NCI-H345 (cell line): ENCODE measurements at regions not wholly inside any gene's neighbourhood (a gene's known extent, or its start where the extent isn't known, plus 50 kb on each side); places are given as distances from the start of the nearest gene placed in this dataset.

ENCODE experiments used
- DNase-seq: peaks from one replicate; lab custom pipeline; 2025; lab: John Stamatoyannopoulos, UW

DNA sequence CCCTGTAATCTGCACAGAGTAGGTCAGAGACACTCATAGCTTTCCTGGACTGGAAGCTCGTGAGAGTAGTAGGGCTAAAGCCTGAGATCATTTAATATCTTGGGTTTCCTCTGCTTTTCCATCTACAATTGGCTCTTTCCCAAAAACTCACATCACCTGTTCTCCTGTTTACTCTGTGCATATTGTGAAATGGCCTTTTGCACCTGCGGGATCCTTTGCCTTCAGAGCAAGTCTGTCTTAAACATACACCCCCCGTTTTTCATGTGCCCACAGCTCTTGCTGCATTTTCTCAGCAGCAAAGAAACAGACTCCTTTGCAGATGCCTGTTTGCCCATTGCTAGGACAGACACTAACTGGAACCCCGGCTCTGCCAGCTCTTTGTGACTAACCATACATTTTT, 608.3 kb upstream of the PCDH10 start:
- peak; percentile 68 for DNase-seq

DNA sequence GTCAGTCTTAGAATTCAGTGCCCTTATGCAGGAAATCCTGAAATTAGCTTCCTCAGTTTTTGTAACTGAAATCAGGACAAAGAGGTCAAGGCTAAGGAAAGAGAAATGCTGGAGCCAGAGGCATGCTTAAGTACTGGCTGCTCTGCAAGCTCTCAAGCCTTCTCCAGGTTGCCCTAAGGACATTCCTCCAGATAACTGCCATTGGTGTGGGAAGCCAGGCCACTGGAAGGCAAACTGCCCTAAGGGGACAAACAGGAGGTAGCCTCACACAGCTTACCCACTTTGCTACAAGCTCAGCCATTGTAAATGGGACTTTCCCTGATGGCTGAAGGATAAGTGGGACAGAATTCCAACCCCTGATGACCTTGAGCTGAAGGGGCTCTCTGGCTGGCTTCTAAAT, 606.9 kb upstream of the PCDH10 start:
- no peak for DNase-seq

- no peak for DNase-seq
Measured at GRCh38 chr4:132548463-132548862, 600.6 kb upstream of the PCDH10 start.

- no peak for DNase-seq
Measured at GRCh38 chr4:132556316-132556715, 592.8 kb upstream of the PCDH10 start.

GRCh38 chr4:132557660-132558059, 591.4 kb upstream of the PCDH10 start:
- DNase-seq, result no peak

- DNase-seq, result no peak
Measured at GRCh38 chr4:132564920-132565319, 584.2 kb upstream of the PCDH10 start.

DNA sequence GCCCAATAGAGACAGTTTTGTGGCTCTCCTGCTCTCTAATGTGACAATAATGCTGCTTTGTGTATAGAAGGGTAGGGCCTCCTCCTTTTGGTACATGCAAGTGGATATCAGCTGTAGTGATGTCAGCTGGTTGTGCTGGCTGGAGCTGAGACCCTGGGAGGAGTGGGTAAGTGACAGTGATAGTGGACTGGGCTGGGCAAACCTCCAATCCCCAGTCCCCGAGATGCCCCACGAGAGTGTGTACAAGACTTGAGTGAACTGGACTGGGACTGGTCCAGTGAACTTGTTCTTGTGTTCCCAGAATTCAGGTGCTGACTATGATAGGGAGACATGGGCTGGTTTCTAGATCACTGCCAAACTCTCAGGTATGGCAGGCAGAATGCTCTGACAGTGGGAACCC, 583.6 kb upstream of the PCDH10 start:
- no peak for DNase-seq

- DNase-seq, result no peak
Measured at GRCh38 chr4:132572210-132572609, 576.9 kb upstream of the PCDH10 start.

DNA sequence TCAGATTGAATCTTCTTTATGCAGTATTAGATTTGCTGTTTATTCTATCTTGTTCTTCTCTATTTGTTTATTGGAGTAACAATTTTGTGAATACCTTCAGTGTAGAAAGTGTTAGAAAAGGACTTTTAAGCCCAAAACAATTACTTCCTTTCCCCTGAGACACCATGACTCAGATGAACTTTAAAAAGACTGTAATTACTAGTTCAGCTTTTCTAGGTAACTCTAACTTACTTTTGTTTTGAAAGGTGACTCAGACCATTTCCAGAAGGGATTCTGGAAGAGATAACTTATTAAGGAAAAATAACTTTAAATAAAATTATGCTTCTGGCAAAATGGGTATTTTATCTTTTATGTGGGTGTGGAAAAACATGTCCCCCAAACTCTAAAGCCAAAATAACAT, 561.5 kb upstream of the PCDH10 start:
- DNase-seq, result no peak

DNA sequence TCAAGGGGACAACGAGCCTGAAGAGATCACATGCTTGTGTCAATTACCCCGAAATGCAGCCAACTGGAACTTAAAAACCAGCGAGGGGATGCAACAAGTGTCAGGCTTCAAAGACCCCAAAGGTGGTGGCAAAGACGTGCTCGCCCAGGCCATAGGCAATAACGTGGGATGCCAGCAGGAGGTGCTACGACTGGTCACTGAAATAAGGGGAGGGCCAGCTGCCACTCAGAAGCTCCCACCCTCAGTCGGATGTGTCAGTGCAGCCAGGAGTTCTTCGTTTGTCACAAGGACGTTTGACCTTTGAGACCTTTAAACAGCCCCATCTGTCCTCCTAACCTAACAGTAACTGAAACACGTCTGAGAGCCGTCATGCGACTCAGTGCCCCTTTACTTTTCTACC, 556.8 kb upstream of the PCDH10 start:
- DNase-seq, result no peak

GRCh38 chr4:132592850-132593249, 556.2 kb upstream of the PCDH10 start:
- DNase-seq, result no peak

- no peak for DNase-seq
Measured at GRCh38 chr4:132593717-132594400, 555.2 kb upstream of the PCDH10 start.

DNA sequence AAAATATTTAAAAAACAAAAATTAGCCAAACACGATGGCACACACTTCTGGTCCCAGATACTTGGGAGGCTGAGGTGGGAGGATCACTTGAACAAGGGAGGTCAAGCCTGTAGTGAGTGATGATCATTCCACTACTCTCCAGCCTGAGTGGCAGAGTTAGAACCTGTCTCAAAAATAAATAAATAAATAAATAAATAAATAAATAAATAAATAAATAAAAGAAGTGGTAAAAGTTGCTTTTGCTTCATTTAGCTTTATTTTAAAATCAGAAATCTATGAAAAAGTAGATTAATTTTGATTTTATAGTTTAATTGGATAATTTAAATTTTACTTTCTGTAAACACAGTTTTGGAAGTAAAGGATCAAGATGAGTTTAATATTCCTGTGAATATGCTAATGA, 552.9 kb upstream of the PCDH10 start:
- DNase-seq, result no peak

- no peak for DNase-seq
Measured at GRCh38 chr4:132605551-132605950, 543.5 kb upstream of the PCDH10 start.

DNA sequence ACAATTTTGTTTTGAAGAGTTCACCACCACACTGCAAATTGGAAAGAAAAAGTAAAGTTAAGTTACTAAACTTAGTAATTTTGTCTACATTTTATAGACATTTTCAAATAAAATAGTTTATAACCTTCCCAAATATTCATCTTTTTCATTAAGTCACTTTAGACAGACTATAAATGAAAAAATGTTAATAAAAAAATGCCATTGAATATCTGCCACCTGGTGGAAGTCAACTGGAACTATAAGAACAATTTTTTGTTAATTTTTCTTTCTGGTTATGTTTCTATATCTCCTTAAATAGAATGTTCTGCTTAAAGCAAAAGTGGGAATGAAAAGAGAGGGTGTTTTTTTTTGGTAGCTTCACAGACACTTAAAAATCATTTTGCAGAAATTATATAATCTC, 534.4 kb upstream of the PCDH10 start:
- no peak for DNase-seq

- no peak for DNase-seq
Measured at GRCh38 chr4:132619968-132620367, 529.1 kb upstream of the PCDH10 start.

DNA sequence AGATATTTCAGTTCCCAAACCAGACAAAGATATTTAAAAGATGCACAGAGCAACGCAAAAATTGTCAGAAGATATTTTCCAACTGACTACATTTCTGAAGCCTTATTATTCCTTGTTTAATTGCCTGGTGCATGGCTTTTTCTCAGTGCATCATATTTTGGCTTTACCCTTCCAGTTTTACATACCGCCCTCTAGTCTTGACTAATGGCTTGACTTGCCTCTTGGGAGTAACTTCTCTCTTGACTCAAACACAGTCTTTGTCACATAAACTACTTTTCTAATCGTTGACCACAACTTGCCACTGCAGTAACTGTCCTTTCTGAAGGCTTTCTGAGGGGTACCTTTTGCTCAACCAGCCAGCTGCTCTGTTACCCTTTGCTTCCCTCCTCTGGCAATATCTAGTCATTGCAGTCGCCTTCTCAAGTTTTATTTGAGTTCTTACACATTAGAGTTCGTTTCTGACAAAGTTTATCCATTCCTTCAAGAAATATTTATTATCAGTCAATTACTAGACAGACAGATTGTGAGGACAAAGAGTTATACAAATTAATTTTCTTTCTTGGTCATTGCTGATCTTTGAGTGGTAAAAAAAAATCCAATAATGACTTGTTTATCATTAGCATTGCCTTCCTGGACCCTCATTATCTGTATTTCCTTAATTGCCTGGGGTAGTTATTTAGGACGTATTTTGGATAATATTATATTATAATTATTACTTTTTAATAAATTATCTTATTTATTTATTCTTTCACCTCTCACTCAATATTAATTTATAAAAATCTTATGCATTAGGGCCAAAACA, 506.9 kb upstream of the PCDH10 start:
- peak; percentile 39 for DNase-seq

DNA sequence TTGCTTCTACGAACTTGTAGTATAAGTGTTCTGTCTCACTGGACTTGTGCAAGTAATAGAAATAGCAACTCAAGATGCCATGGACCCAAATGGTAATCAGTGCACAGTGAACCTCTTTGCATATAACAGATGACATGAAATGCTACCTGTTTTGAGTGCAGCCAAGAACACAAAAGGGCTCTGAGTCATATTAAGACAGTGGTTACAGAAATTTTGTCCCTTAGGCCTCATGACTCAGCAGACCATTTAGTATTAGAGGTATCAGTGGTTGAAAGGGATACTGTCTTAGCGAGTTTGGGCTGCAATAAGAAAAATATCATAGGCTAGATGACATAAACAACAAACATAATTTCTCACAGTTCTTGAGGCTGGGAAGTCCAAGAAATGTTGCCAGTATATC, 502.9 kb upstream of the PCDH10 start:
- no peak for DNase-seq

- DNase-seq, result no peak
Measured at GRCh38 chr4:132651196-132651595, 497.9 kb upstream of the PCDH10 start.

DNA sequence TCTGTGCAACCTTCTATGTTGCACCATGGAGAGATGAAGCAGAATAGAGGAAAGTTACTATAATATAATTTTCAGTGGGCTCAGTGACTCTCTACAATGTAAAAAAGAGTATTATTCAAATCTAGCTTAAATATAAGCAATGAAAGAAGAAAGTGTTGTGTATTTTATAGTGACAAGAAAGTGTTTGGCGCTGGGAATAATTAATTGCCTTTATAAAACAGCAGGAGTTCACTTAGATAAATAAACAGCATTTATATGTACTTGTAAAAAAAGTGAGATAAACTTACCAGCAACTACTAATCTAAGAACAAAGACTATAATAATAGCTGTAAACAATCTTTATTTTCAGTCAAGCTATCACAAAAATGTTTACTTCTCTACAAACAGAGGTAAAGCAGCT, 488.9 kb upstream of the PCDH10 start:
- DNase-seq, result no peak

- DNase-seq, result no peak
Measured at GRCh38 chr4:132662456-132662855, 486.6 kb upstream of the PCDH10 start.

DNA sequence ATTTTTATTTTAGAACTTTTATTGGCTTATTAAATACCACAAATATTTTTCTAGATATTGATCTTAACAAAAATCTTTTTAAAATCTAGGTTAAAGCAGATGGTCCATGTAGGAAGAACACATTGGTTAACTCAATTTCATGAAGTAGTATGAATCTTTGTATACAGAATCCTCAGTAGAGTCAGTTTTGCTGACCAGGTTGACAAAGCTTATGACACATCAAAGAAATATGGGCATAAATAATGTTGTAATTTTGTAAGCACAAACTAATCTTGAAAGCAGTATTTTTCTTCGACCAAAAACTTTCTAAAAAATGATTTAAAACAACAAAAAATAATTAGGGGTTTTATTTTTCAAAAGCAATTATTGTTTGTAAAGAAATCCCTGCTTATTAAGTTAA, 479.3 kb upstream of the PCDH10 start:
- no peak for DNase-seq

- no peak for DNase-seq
Measured at GRCh38 chr4:132670557-132670956, 478.5 kb upstream of the PCDH10 start.

- no peak for DNase-seq
Measured at GRCh38 chr4:132683957-132684356, 465.1 kb upstream of the PCDH10 start.
